ENCODE measurements at regions not wholly inside any gene's neighbourhood (a gene's known extent, or its start where the extent isn't known, plus 50 kb on each side); places are given as distances from the start of the nearest gene placed in this dataset.
A peak's percentile ranks its signal among the peaks of the same experiment; 100 is the strongest.

- DNase-seq, result no peak
Measured at GRCh38 chr14:65225299-65226159, 123.2 kb upstream of the MAX start.

- no peak for DNase-seq
Measured at GRCh38 chr14:65226824-65227604, 124.7 kb upstream of the MAX start.

GRCh38 chr14:65228436-65228835 lies 126.1 kb upstream of the MAX start:
- no peak for DNase-seq

GRCh38 chr14:65228956-65229747 lies 126.8 kb upstream of the MAX start:
- DNase-seq, result no peak

GRCh38 chr14:65229748-65230728 lies 127.7 kb upstream of the MAX start:
- peak; percentile 11 to 44 for DNase-seq

- no peak for DNase-seq
Measured at GRCh38 chr14:65231286-65231980, 129.1 kb upstream of the MAX start.

GRCh38 chr14:65234752-65235361 lies 132.5 kb upstream of the MAX start:
- no peak for DNase-seq

- no peak for DNase-seq
Measured at GRCh38 chr14:65237023-65237814, 134.9 kb upstream of the MAX start.

- DNase-seq, result no peak
Measured at GRCh38 chr14:65237941-65238340, 135.6 kb upstream of the MAX start.

- no peak for DNase-seq
Measured at GRCh38 chr14:65238456-65238855, 136.1 kb upstream of the MAX start.

GRCh38 chr14:65239143-65239937 lies 137.0 kb upstream of the MAX start:
- DNase-seq, result no peak

- no peak for DNase-seq
Measured at GRCh38 chr14:65239938-65240296, 137.6 kb upstream of the MAX start.

- no peak for DNase-seq
Measured at GRCh38 chr14:65241125-65241752, 138.9 kb upstream of the MAX start.

- no peak for DNase-seq
Measured at GRCh38 chr14:65242732-65243134, 140.4 kb upstream of the MAX start.

- peak in 1 of 2 donors; percentile 37 for DNase-seq
Measured at GRCh38 chr14:65243766-65244442, 141.6 kb upstream of the MAX start.

GRCh38 chr14:65249471-65250161 lies 147.3 kb upstream of the MAX start:
- no peak for DNase-seq

GRCh38 chr14:65250162-65250495 lies 147.8 kb upstream of the MAX start:
- no peak for DNase-seq

GRCh38 chr14:65251213-65251612 lies 148.9 kb upstream of the MAX start:
- no peak for DNase-seq

Data from CD4-positive, alpha-beta T cell treated with Interferon alpha-2 for 1 hour (primary cell).